ENCODE measurements at regions not wholly inside any gene's neighbourhood (a gene's known extent, or its start where the extent isn't known, plus 50 kb on each side); places are given as distances from the start of the nearest gene placed in this dataset.

GRCh38 chr7:119421657-119422056 is 851.3 kb upstream of the KCND2 start:
- no peak for DNase-seq (ENCODE audit: low spot score)
- TF ChIP-seq CTCF (IDR thresholded peaks at IDR 0.05; ENCODE audit: extremely low read depth, missing control alignments): no peak

GRCh38 chr7:119436882-119437281 is 836.1 kb upstream of the KCND2 start:
- no peak for TF ChIP-seq CTCF (IDR thresholded peaks at IDR 0.05; ENCODE audit: extremely low read depth, missing control alignments)
- DNase-seq (ENCODE audit: low spot score): no peak

GRCh38 chr7:119438315-119438714 is 834.7 kb upstream of the KCND2 start:
- TF ChIP-seq CTCF (IDR thresholded peaks at IDR 0.05; ENCODE audit: extremely low read depth, missing control alignments): no peak

GRCh38 chr7:119439192-119439591 is 833.8 kb upstream of the KCND2 start:
- no peak for DNase-seq (ENCODE audit: low spot score)
- TF ChIP-seq CTCF (IDR thresholded peaks at IDR 0.05; ENCODE audit: extremely low read depth, missing control alignments): no peak

More at GRCh38 chr7:119438315-119438714, 834.7 kb upstream of the KCND2 start:
- no peak for DNase-seq (ENCODE audit: low spot score)

- DNase-seq (ENCODE audit: low spot score): no peak
- TF ChIP-seq CTCF (IDR thresholded peaks at IDR 0.05; ENCODE audit: extremely low read depth, missing control alignments): no peak
Observed at GRCh38 chr7:119452401-119452800, 820.6 kb upstream of the KCND2 start.

GRCh38 chr7:119465798-119466305 is 807.1 kb upstream of the KCND2 start:
- no peak for TF ChIP-seq CTCF (IDR thresholded peaks at IDR 0.05; ENCODE audit: extremely low read depth, missing control alignments)
- no peak for DNase-seq (ENCODE audit: low spot score)

- no peak for TF ChIP-seq CTCF (IDR thresholded peaks at IDR 0.05; ENCODE audit: extremely low read depth, missing control alignments)
- DNase-seq (ENCODE audit: low spot score): no peak
Observed at GRCh38 chr7:119472408-119473038, 800.5 kb upstream of the KCND2 start.
